ENCODE measurements at regions not wholly inside any gene's neighbourhood (a gene's known extent, or its start where the extent isn't known, plus 50 kb on each side); places are given as distances from the start of the nearest gene placed in this dataset.
A peak's percentile ranks its signal among the peaks of the same experiment; 100 is the strongest.

DNA sequence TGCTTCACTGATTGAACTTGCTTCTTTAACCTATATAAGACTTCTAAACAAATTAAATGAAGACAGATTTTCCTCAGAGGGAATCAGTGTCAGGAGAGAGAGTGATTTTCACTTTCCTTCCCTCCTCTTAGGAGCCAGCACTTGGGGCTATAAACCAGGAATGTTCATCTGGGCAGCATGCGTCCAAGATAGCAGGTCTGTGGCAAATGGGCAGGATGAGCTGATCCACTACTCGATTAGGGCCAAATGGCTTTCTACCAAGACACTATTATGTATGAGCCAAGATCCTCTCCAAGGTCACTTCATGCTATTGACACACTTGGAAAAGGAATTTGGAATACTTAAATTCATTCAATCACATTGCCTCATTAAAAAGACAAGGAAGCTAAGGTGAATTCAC, 203.9 kb upstream of the GRID2 start:
- Histone ChIP-seq H3K4me1 (ENCODE audit: control insufficient read depth, extremely low read depth, insufficient read depth, low read length) (no peaks in the 10 kb centered on the region), H4K20me1 (ENCODE audit: control insufficient read depth, extremely low read depth, insufficient read depth, low read length) (no peaks in the 10 kb centered on the region), H3K9ac (ENCODE audit: insufficient read depth, low read length) (no peak overlapping the region), H3K27me3 (ENCODE audit: control insufficient read depth, insufficient read depth, low read length) (no peaks in the 10 kb centered on the region), H3K27ac (ENCODE audit: insufficient read depth, low read length) (no peak overlapping the region), H3K4me3 (replicated peaks in 1 of 4; ENCODE audit: control extremely low read depth in 1 of 4, insufficient read depth in 1 of 4, low read depth in 3 of 4, low read length in 4 of 4) (no peak overlapping the region), H3K4me2 (ENCODE audit: extremely low read depth, insufficient read depth, low read length) (no peak overlapping the region), H2AFZ (ENCODE audit: low read length) (no peak overlapping the region), H3K36me3 (ENCODE audit: control insufficient read depth, insufficient read depth, low read length) (no peaks in the 10 kb centered on the region), H3K79me2 (ENCODE audit: control insufficient read depth, insufficient read depth, low read length) (no peaks in the 10 kb centered on the region), H3K9me3 (ENCODE audit: control insufficient read depth, insufficient read depth, low read depth, low read length) (no peaks in the 10 kb centered on the region)
- TF ChIP-seq EZH2 (IDR thresholded peaks at IDR 0.05; ENCODE audit: low read length, missing control alignments) (no peak), CTCF (conservative IDR thresholded peaks at IDR 0.05 in 1 of 2, IDR thresholded peaks at IDR 0.05 in 1 of 2; ENCODE audit: low read depth in 1 of 2, low read length in 2 of 2) (no peak)
- peak in 1 of 2 donors; percentile 4 for DNase-seq (ENCODE audit: low read depth in 2 of 2)

GRCh38 chr4:92100975-92101374, 202.8 kb upstream of the GRID2 start:
- no peaks in the 10 kb centered on the region for H3K79me2 ChIP-seq (ENCODE audit: control insufficient read depth, insufficient read depth, low read length)
- no peak overlapping the region for H3K4me2 ChIP-seq (ENCODE audit: extremely low read depth, insufficient read depth, low read length)
- TF ChIP-seq CTCF (conservative IDR thresholded peaks at IDR 0.05 in 1 of 2, IDR thresholded peaks at IDR 0.05 in 1 of 2; ENCODE audit: low read depth in 1 of 2, low read length in 2 of 2) = no peak
- no peak for TF ChIP-seq EZH2 (IDR thresholded peaks at IDR 0.05; ENCODE audit: low read length, missing control alignments)
- no peak overlapping the region for H3K9ac ChIP-seq (ENCODE audit: insufficient read depth, low read length)
- no peaks in the 10 kb centered on the region for H3K27me3 ChIP-seq (ENCODE audit: control insufficient read depth, insufficient read depth, low read length)
- H3K4me1 ChIP-seq (ENCODE audit: control insufficient read depth, extremely low read depth, insufficient read depth, low read length) = no peaks in the 10 kb centered on the region
- H3K9me3 ChIP-seq (ENCODE audit: control insufficient read depth, insufficient read depth, low read depth, low read length) = no peaks in the 10 kb centered on the region
- H3K36me3 ChIP-seq (ENCODE audit: control insufficient read depth, insufficient read depth, low read length) = no peaks in the 10 kb centered on the region
- no peak overlapping the region for H3K4me3 ChIP-seq (replicated peaks in 1 of 4; ENCODE audit: control extremely low read depth in 1 of 4, insufficient read depth in 1 of 4, low read depth in 3 of 4, low read length in 4 of 4)
- H3K27ac ChIP-seq (ENCODE audit: insufficient read depth, low read length) = no peak overlapping the region
- no peaks in the 10 kb centered on the region for H4K20me1 ChIP-seq (ENCODE audit: control insufficient read depth, extremely low read depth, insufficient read depth, low read length)
- H2AFZ ChIP-seq (ENCODE audit: low read length) = no peak overlapping the region
- no peak for DNase-seq (ENCODE audit: low read depth in 2 of 2)

DNA sequence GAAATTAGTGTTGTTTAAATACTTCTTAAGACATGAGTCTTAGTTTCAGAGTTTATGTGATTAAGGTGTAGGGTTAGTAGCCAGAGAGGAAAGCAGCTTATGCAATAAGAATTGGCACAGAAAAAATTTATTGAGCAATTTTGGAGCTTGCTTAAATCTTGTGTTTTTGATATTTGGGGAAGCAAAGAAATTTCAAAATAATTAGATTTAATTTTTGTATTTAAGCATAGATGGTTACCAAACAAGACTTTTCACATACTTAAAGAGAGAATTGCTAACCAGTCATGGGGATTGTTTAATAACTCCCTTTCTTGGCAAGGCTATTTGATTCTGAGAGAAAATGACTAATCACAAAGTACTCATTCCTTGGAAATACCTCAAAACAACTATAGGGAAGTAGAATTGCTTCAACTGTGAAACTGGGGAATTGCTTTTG, 202.0 kb upstream of the GRID2 start:
- H4K20me1 ChIP-seq (ENCODE audit: control insufficient read depth, extremely low read depth, insufficient read depth, low read length) = no peaks in the 10 kb centered on the region
- H3K9me3 ChIP-seq (ENCODE audit: control insufficient read depth, insufficient read depth, low read depth, low read length) = no peaks in the 10 kb centered on the region
- H3K79me2 ChIP-seq (ENCODE audit: control insufficient read depth, insufficient read depth, low read length) = no peaks in the 10 kb centered on the region
- DNase-seq (ENCODE audit: low read depth in 2 of 2) = peak; percentile 78 to 89
- no peak for TF ChIP-seq CTCF (conservative IDR thresholded peaks at IDR 0.05 in 1 of 2, IDR thresholded peaks at IDR 0.05 in 1 of 2; ENCODE audit: low read depth in 1 of 2, low read length in 2 of 2)
- TF ChIP-seq EZH2 (IDR thresholded peaks at IDR 0.05; ENCODE audit: low read length, missing control alignments) = no peak
- no peak overlapping the region for H2AFZ ChIP-seq (ENCODE audit: low read length)
- no peaks in the 10 kb centered on the region for H3K36me3 ChIP-seq (ENCODE audit: control insufficient read depth, insufficient read depth, low read length)
- no peak overlapping the region for H3K9ac ChIP-seq (ENCODE audit: insufficient read depth, low read length)
- H3K27me3 ChIP-seq (ENCODE audit: control insufficient read depth, insufficient read depth, low read length) = no peaks in the 10 kb centered on the region
- H3K27ac ChIP-seq (ENCODE audit: insufficient read depth, low read length) = no peak overlapping the region
- no peak overlapping the region for H3K4me2 ChIP-seq (ENCODE audit: extremely low read depth, insufficient read depth, low read length)
- no peaks in the 10 kb centered on the region for H3K4me1 ChIP-seq (ENCODE audit: control insufficient read depth, extremely low read depth, insufficient read depth, low read length)
- no peak overlapping the region for H3K4me3 ChIP-seq (replicated peaks in 1 of 4; ENCODE audit: control extremely low read depth in 1 of 4, insufficient read depth in 1 of 4, low read depth in 3 of 4, low read length in 4 of 4)
